ENCODE measurements at regions not wholly inside any gene's neighbourhood (a gene's known extent, or its start where the extent isn't known, plus 50 kb on each side); places are given as distances from the start of the nearest gene placed in this dataset.

DNA sequence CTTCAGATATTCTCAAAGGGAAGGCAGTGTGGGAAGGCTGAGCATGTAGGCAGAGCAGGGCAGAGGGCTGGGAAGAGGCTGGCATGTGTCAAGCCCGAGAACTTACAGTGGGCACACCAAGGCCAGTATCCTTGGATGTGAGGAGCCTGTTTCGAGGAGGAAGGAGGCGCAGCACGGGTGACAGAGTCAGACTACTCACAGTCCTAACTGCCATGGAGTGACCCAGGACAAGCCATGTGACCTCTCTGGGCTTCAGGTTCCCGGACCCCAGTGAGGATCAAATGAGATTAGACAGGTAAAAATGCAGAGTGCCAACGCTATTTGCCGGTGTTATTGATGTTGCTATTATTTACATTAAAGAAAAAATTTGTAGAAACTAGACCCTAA, 65.3 kb downstream of the NSMCE3 start:
- no peak for ATAC-seq
- intact Hi-C loops (cut with micrococcal nuclease): no loop called here
- H3K27me3 Mint-ChIP-seq: peaks cover 17% of the 10 kb centered on the region
- CTCF ChIA-PET: no interaction called here
- H3K4me1 Mint-ChIP-seq (ENCODE audit: low read depth): no peaks in the 10 kb centered on the region
- no peak for DNase-seq
- H3K9me3 Mint-ChIP-seq: no peaks in the 10 kb centered on the region
- H3K27ac Mint-ChIP-seq: no peak overlapping the region
- TF ChIP-seq, protein P1, sequence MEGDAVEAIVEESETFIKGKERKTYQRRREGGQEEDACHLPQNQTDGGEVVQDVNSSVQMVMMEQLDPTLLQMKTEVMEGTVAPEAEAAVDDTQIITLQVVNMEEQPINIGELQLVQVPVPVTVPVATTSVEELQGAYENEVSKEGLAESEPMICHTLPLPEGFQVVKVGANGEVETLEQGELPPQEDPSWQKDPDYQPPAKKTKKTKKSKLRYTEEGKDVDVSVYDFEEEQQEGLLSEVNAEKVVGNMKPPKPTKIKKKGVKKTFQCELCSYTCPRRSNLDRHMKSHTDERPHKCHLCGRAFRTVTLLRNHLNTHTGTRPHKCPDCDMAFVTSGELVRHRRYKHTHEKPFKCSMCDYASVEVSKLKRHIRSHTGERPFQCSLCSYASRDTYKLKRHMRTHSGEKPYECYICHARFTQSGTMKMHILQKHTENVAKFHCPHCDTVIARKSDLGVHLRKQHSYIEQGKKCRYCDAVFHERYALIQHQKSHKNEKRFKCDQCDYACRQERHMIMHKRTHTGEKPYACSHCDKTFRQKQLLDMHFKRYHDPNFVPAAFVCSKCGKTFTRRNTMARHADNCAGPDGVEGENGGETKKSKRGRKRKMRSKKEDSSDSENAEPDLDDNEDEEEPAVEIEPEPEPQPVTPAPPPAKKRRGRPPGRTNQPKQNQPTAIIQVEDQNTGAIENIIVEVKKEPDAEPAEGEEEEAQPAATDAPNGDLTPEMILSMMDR (IDR thresholded peaks at IDR 0.05): no peak
- H3K36me3 Mint-ChIP-seq (ENCODE audit: low read depth): no peaks in the 10 kb centered on the region
- H3K4me3 Mint-ChIP-seq: no peak overlapping the region
- POLR2A ChIA-PET: no interaction called here

DNA sequence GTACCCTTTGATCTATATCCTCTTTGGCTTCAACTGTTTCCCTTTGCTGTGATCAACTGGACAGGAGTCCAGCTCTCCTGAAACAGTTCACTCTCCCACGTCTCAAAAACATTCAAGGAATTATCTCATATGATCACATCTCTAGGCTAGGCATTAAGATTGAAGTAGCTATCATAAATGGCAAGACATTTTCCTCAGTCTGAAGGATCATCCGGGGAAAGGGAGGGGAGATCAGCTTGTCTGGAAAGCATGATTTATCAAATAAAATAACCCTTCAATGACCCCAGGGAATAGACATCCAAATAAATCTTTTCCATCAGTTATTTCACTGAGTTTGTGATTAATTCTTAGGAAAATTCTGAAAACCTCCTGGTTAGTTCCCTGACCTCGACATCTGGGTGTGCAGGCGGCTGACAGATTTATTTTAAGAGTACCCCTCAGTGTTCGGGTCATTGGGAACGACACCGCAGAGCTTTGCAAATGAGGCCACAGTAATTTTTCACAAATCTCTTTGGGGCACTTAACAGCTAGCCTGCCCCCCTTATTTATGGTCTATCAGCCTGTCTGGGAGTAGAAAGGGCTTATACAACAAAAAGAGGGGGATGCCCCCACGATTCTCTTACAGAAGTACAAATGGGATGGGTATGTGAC, 65.8 kb downstream of the NSMCE3 start:
- H3K4me3 Mint-ChIP-seq: no peak overlapping the region
- ATAC-seq (no peak), DNase-seq (no peak)
- ChIA-PET CTCF (no interaction called here), POLR2A (no interaction called here)
- H3K36me3 Mint-ChIP-seq (ENCODE audit: low read depth): no peaks in the 10 kb centered on the region
- intact Hi-C loops (cut with micrococcal nuclease): no loop called here
- no peaks in the 10 kb centered on the region for H3K4me1 Mint-ChIP-seq (ENCODE audit: low read depth)
- H3K9me3 Mint-ChIP-seq: no peaks in the 10 kb centered on the region
- peaks cover 17% of the 10 kb centered on the region for H3K27me3 Mint-ChIP-seq
- TF ChIP-seq, protein P1 (IDR thresholded peaks at IDR 0.05): no peak
- H3K27ac Mint-ChIP-seq: no peak overlapping the region

DNA sequence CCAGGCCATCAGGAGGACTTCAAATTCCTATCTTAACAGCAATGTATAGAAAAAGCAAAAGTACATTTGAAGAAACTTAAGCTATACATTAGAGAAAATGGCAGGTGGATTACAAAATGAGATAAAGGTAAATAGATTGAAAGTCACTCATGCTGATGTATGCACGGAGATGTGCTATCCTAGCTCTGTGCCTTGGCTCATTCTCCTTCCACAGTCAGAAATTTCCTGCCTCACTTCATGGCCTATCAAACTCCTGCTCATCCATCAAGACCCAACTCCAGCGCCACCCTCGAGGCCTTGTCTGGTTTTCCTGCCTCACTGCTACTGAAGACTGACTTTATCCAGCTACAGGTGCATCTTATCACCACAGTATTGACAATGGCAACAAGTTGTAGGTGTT, 72.9 kb downstream of the NSMCE3 start:
- no peak for DNase-seq
- ATAC-seq: no peak
- Mint-ChIP-seq H3K4me1 (ENCODE audit: low read depth) (no peaks in the 10 kb centered on the region), H3K27me3 (peaks cover 16% of the 10 kb centered on the region), H3K4me3 (no peak overlapping the region), H3K36me3 (ENCODE audit: low read depth) (no peaks in the 10 kb centered on the region), H3K9me3 (no peaks in the 10 kb centered on the region), H3K27ac (no peak overlapping the region)
- TF ChIP-seq, protein P1 (IDR thresholded peaks at IDR 0.05): no peak
- intact Hi-C loops (cut with micrococcal nuclease): no loop called here
- ChIA-PET POLR2A (no interaction called here), CTCF (interaction anchor here (1.1 kb wide), 1 partner anchor 14 kb away, joined by 3 read pairs; no protein-coding TSS in a partner anchor)

DNA sequence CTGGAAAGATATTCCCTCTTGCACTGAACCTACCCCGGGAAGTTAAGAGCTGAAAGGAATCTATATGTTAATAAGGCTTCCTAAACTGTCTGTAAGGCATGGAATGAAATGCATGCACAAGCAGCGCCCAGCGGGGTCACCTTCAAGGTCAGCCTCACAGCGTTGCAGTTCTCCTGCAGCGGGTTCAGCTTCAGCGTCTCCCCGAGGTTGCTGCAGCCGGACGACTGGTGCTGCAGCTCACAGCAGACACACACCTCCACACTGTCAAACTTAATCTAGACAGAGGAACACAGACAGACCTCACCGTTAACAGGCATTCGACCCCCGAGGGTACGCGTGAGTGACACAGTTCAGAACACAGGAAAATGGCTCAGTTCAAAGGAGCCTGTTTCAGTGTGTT, 73.3 kb downstream of the NSMCE3 start:
- POLR2A ChIA-PET: no interaction called here
- peaks cover 17% of the 10 kb centered on the region for H3K27me3 Mint-ChIP-seq
- H3K4me3 Mint-ChIP-seq: no peak overlapping the region

DNA sequence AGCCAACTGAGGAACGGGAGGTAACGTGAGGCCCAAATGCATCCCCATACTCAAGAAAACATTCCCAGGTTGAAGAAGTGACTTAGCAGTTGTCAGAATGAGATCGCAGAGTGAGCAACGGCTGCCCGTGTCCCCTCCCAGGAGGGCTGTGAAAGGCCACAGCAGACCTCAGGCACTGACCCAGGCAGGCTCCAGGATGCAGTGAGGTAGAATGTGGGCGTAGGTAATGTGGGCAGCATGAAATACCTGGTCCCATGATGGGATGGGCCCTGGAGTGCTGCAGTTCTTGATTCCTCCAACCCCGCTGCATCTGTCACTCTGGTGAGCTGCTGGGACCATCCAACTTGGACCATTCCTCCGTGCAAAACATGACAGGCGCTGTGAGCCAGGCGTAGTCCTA, 74.8 kb downstream of the NSMCE3 start:
- no peak for ATAC-seq
- Mint-ChIP-seq H3K27me3 (peaks cover 17% of the 10 kb centered on the region), H3K36me3 (ENCODE audit: low read depth) (no peaks in the 10 kb centered on the region), H3K4me3 (no peak overlapping the region), H3K9me3 (no peaks in the 10 kb centered on the region), H3K4me1 (ENCODE audit: low read depth) (no peaks in the 10 kb centered on the region), H3K27ac (no peak overlapping the region)
- ChIA-PET POLR2A (no interaction called here), CTCF (interaction anchor here (0.6 kb wide), 1 partner anchor 13 kb away, joined by 3 read pairs; no protein-coding TSS in a partner anchor)
- intact Hi-C loops (cut with micrococcal nuclease): no loop called here
- TF ChIP-seq, protein P1 (IDR thresholded peaks at IDR 0.05): no peak
- DNase-seq: no peak

More for the DNA sequence above, 73.3 kb downstream of the NSMCE3 start:
- Mint-ChIP-seq H3K27ac (no peak overlapping the region), H3K36me3 (ENCODE audit: low read depth) (no peaks in the 10 kb centered on the region), H3K9me3 (no peaks in the 10 kb centered on the region), H3K4me1 (ENCODE audit: low read depth) (no peaks in the 10 kb centered on the region)
- intact Hi-C loops (cut with micrococcal nuclease): no loop called here
- TF ChIP-seq, protein P1 (IDR thresholded peaks at IDR 0.05): no peak
- no peak for ATAC-seq
- no peak for DNase-seq
- CTCF ChIA-PET: interaction anchor here (1.1 kb wide), 1 partner anchor 13 kb away, joined by 3 read pairs; no protein-coding TSS in a partner anchor
